ENCODE measurements at regions not wholly inside any gene's neighbourhood (a gene's known extent, or its start where the extent isn't known, plus 50 kb on each side); places are given as distances from the start of the nearest gene placed in this dataset.

- TF ChIP-seq SNRNP70 (IDR thresholded peaks at IDR 0.05; ENCODE audit: low read depth, low read length) (no peak), ARID5B (CRISPR knock-in tag; IDR thresholded peaks at IDR 0.05) (peak; percentile 94), DPF2 (CRISPR knock-in tag; IDR thresholded peaks at IDR 0.05; ENCODE audit: borderline replicate concordance, low read depth) (peak; percentile 88; the same call in 1 of the 2 replicates), ATM (IDR thresholded peaks at IDR 0.05; ENCODE audit: borderline replicate concordance) (no peak), MBD4 (IDR thresholded peaks at IDR 0.05; ENCODE audit: borderline replicate concordance, low read length) (peak; percentile 99), NCOA1 (CRISPR knock-in tag; IDR thresholded peaks at IDR 0.05) (no peak; the same call in 1 of the 2 replicates), ZNF777 (CRISPR knock-in tag; IDR thresholded peaks at IDR 0.05) (peak; percentile 36), CBFB (CRISPR knock-in tag; IDR thresholded peaks at IDR 0.05) (peak; percentile 92), PCBP1 (IDR thresholded peaks at IDR 0.05; ENCODE audit: borderline replicate concordance, low read depth, low read length) (no peak), ELF1 (CRISPR knock-in tag; IDR thresholded peaks at IDR 0.05) (peak; percentile 32; the same call in 1 of the 2 replicates), TMF1 (CRISPR knock-in tag; IDR thresholded peaks at IDR 0.05; ENCODE audit: low read depth) (no peak), HES4 (CRISPR knock-in tag; IDR thresholded peaks at IDR 0.05; ENCODE audit: borderline replicate concordance) (0 out of 2 replicates have a peak, but pooled peaks have one; percentile 40), ARID3A (IDR thresholded peaks at IDR 0.05; ENCODE audit: low read depth, low read length) (peak; percentile 65), EHMT2 (IDR thresholded peaks at IDR 0.05; ENCODE audit: borderline replicate concordance, low read depth, low read length) (peak; percentile 58; the same call in 1 of the 2 replicates), ZNF691 (CRISPR knock-in tag; IDR thresholded peaks at IDR 0.05; ENCODE audit: borderline replicate concordance, low read depth) (peak; percentile 95), ZNF512 (CRISPR knock-in tag; IDR thresholded peaks at IDR 0.05) (no peak; the same call in 1 of the 2 replicates)
Measured at GRCh38 chr20:22511943-22512910, 72.1 kb downstream of the FOXA2 start (continued).

All from HepG2 (cell line).